Parathyroid adenoma (tissue), 2 donors: ENCODE measurements at regions not wholly inside any gene's neighbourhood (a gene's known extent, or its start where the extent isn't known, plus 50 kb on each side); places are given as distances from the start of the nearest gene placed in this dataset.

Experiments used
- H2AFZ ChIP-seq: fragments of 300-600 bp; sonication (generic); one replicate; pipeline ENCODE4 v1.7.0; 2017; ENCODE audit warnings: antibody characterized with exemption, mild to moderate bottlenecking
- H3K27ac ChIP-seq: fragments of 300-600 bp; sonication (generic); one replicate; pipeline ENCODE4 v1.7.0; 2017
- H3K27me3 ChIP-seq: fragments of 300-600 bp; sonication (generic); one replicate; pipeline ENCODE4 v1.7.0; 2017; ENCODE audit warnings: low read length; ENCODE audit not compliant: control insufficient read depth, insufficient read depth
- H3K36me3 ChIP-seq: fragments of 300-600 bp; sonication (generic); one replicate; pipeline ENCODE4 v1.7.0; 2017; ENCODE audit warnings: low read length; ENCODE audit not compliant: control insufficient read depth, insufficient read depth
- H3K4me1 ChIP-seq: fragments of 300-600 bp; sonication (generic); one replicate; pipeline ENCODE4 v1.7.0; 2017; ENCODE audit warnings: control low read depth
- H3K4me2 ChIP-seq: fragments of 300-600 bp; sonication (generic); one replicate; pipeline ENCODE4 v1.7.0; 2017; ENCODE audit warnings: low read length
- H3K4me3 ChIP-seq: fragments of 300-600 bp; sonication (generic); one replicate; pipeline ENCODE4 v1.7.0; 2017; ENCODE audit warnings: low read depth, low read length
- H3K79me2 ChIP-seq: fragments of 300-600 bp; sonication (generic); one replicate; pipeline ENCODE4 v1.7.0; 2017; ENCODE audit warnings: control low read depth
- H3K9ac ChIP-seq: fragments of 300-600 bp; sonication (generic); one replicate; pipeline ENCODE4 v1.7.0; 2017; ENCODE audit warnings: mild to moderate bottlenecking
- H3K9me3 ChIP-seq: fragments of 300-600 bp; sonication (generic); one replicate; pipeline ENCODE4 v1.7.0; 2017; ENCODE audit warnings: low read length; ENCODE audit not compliant: control insufficient read depth
- CTCF ChIP-seq: fragments of 300-600 bp; sonication (generic); IDR thresholded peaks from one replicate; pipeline ENCODE4 v1.7.0; 2017; ENCODE audit warnings: antibody characterized with exemption, mild to moderate bottlenecking
- donor health status: primary hyperparathyroidism.

- H2AFZ ChIP-seq = no peak overlapping the region
- no peaks in the 10 kb centered on the region for H3K79me2 ChIP-seq
- H3K27ac ChIP-seq = no peak overlapping the region
- H3K9me3 ChIP-seq = no peaks in the 10 kb centered on the region
- no peaks in the 10 kb centered on the region for H3K4me1 ChIP-seq
- H3K36me3 ChIP-seq = no peaks in the 10 kb centered on the region
- H3K4me3 ChIP-seq = no peak overlapping the region
- H3K4me2 ChIP-seq = no peak overlapping the region
- no peak overlapping the region for H3K9ac ChIP-seq
- TF ChIP-seq CTCF = no peak
- no peaks in the 10 kb centered on the region for H3K27me3 ChIP-seq
These were observed 620.7 kb upstream of the BTBD3 start for GRCh38 chr20:11296951-11297350.

GRCh38 chr20:11301699-11302098 is 616.0 kb upstream of the BTBD3 start:
- TF ChIP-seq CTCF = no peak
- Histone ChIP-seq H3K27me3 (no peaks in the 10 kb centered on the region), H3K9me3 (no peaks in the 10 kb centered on the region), H3K79me2 (no peaks in the 10 kb centered on the region), H3K27ac (no peak overlapping the region), H3K9ac (no peak overlapping the region), H2AFZ (no peak overlapping the region), H3K4me2 (no peak overlapping the region), H3K4me3 (no peak overlapping the region), H3K36me3 (no peaks in the 10 kb centered on the region), H3K4me1 (no peaks in the 10 kb centered on the region)

- H3K27ac ChIP-seq = no peak overlapping the region
- no peaks in the 10 kb centered on the region for H3K9me3 ChIP-seq
- H3K27me3 ChIP-seq = no peaks in the 10 kb centered on the region
- no peaks in the 10 kb centered on the region for H3K36me3 ChIP-seq
- no peak overlapping the region for H3K4me2 ChIP-seq
- TF ChIP-seq CTCF = no peak
- H3K4me1 ChIP-seq = no peaks in the 10 kb centered on the region
- no peak overlapping the region for H2AFZ ChIP-seq
- no peak overlapping the region for H3K9ac ChIP-seq
- H3K4me3 ChIP-seq = no peak overlapping the region
- no peaks in the 10 kb centered on the region for H3K79me2 ChIP-seq
These were observed 615.3 kb upstream of the BTBD3 start for GRCh38 chr20:11302436-11302835.

- Histone ChIP-seq H3K4me2 (no peak overlapping the region), H3K9ac (no peak overlapping the region), H3K9me3 (no peaks in the 10 kb centered on the region), H3K36me3 (no peaks in the 10 kb centered on the region), H2AFZ (no peak overlapping the region), H3K27ac (no peak overlapping the region), H3K27me3 (no peaks in the 10 kb centered on the region), H3K4me1 (no peaks in the 10 kb centered on the region), H3K79me2 (no peaks in the 10 kb centered on the region), H3K4me3 (no peak overlapping the region)
- TF ChIP-seq CTCF = no peak
These were observed 612.9 kb upstream of the BTBD3 start for GRCh38 chr20:11304795-11305194.

GRCh38 chr20:11305406-11305805 is 612.3 kb upstream of the BTBD3 start:
- TF ChIP-seq CTCF = no peak
- H3K27ac ChIP-seq = no peak overlapping the region

More at GRCh38 chr20:11305406-11305805, 612.3 kb upstream of the BTBD3 start:
- Histone ChIP-seq H3K4me3 (no peak overlapping the region), H3K4me2 (no peak overlapping the region), H3K36me3 (no peaks in the 10 kb centered on the region), H3K27me3 (no peaks in the 10 kb centered on the region), H3K9me3 (no peaks in the 10 kb centered on the region), H3K4me1 (no peaks in the 10 kb centered on the region), H2AFZ (no peak overlapping the region), H3K9ac (no peak overlapping the region), H3K79me2 (no peaks in the 10 kb centered on the region)
